ENCODE measurements at regions not wholly inside any gene's neighbourhood (a gene's known extent, or its start where the extent isn't known, plus 50 kb on each side); places are given as distances from the start of the nearest gene placed in this dataset.

DNA sequence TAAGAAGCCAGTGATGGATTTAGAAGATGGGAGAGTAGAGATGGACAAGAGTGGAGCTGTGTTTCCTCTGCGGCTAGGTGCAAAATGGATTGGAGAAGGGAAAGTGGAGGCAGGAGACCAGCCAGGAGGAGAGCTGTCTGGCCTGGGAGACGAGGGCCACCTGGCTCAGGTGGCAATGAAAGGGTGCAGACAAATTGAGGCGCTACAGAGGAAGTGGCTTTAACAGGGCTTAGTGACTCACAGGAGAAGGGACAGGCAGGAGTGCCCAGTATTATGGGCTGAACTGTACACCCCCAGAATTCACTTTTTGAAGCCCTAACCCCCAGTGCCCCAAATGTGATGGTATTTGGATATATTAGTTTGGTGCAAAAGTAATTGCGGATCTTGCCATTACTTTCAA, 65.6 kb upstream of the DUSP5 start:
- no peak overlapping the region for H3K4me3 ChIP-seq (ENCODE audit: low read depth, low read length, poor library complexity, severe bottlenecking)
- intact Hi-C loops (cut with micrococcal nuclease; ENCODE audit: unreplicated experiment): no loop called here
- no peak overlapping the region for H3K27ac ChIP-seq (ENCODE audit: low read depth, low read length, poor library complexity, severe bottlenecking)
- no TSS peak for BruUV-seq (replicated peaks)
- no peaks in the 10 kb centered on the region for H3K9me3 ChIP-seq (ENCODE audit: low read depth, low read length, poor library complexity, severe bottlenecking)
- ChIA-PET POLR2A (ENCODE audit: low non-redundant PET) (no interaction called here), CTCF (no interaction called here)
- H3K27me3 ChIP-seq (replicated peaks; ENCODE audit: insufficient read depth, low read depth, low read length, poor library complexity): no peaks in the 10 kb centered on the region
- TF ChIP-seq, protein P1, sequence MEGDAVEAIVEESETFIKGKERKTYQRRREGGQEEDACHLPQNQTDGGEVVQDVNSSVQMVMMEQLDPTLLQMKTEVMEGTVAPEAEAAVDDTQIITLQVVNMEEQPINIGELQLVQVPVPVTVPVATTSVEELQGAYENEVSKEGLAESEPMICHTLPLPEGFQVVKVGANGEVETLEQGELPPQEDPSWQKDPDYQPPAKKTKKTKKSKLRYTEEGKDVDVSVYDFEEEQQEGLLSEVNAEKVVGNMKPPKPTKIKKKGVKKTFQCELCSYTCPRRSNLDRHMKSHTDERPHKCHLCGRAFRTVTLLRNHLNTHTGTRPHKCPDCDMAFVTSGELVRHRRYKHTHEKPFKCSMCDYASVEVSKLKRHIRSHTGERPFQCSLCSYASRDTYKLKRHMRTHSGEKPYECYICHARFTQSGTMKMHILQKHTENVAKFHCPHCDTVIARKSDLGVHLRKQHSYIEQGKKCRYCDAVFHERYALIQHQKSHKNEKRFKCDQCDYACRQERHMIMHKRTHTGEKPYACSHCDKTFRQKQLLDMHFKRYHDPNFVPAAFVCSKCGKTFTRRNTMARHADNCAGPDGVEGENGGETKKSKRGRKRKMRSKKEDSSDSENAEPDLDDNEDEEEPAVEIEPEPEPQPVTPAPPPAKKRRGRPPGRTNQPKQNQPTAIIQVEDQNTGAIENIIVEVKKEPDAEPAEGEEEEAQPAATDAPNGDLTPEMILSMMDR (conservative IDR thresholded peaks at IDR 0.05; ENCODE audit: low read depth, low read length): no peak
- no peak for TF ChIP-seq EZH2 (IDR thresholded peaks at IDR 0.05; ENCODE audit: borderline replicate concordance, low read depth, low read length, poor library complexity, severe bottlenecking)
- no peaks in the 10 kb centered on the region for H3K36me3 ChIP-seq (ENCODE audit: insufficient read depth, low read length, poor library complexity, severe bottlenecking)
- H3K4me1 ChIP-seq (ENCODE audit: insufficient read depth, low read length, poor library complexity, severe bottlenecking): no peaks in the 10 kb centered on the region
- no peak for DNase-seq (ENCODE audit: low spot score)

DNA sequence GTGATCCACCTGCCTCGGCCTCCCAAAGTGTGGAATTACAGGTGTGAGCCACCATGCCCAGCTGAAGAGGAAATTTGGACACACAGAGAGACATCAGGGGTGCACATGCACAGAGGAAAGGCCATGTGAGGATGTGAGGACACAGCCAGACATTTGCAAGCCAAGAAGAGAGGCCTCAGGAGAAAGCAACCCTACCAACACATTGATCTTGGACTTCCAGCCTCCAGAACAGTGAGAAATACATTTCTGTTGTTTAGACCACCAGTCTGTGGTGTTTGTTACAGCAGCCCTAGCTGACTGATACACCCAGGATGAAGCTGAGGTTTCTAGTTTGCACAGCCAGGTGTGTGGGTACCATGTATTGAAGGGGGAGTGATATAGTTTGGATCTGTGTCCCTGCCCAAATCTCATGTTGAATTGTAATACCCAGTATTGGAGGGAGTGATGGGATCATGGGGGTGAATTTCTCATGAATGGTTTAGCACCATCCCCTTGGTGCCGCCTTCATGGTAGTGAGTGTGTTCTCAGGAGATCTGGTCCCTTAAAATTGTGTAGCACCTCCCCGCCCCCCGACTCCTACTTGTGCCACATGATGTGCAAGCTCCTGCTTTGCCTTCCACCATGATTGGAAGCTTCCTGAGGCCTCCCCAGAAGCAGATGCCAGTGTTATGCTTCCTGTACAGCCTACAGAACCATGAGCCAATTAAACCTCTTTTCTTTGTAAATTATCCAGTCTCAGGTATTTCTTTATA, 64.7 kb upstream of the DUSP5 start:
- BruUV-seq (replicated peaks): no TSS peak
- POLR2A ChIA-PET (ENCODE audit: low non-redundant PET): no interaction called here
- Histone ChIP-seq H3K4me3 (ENCODE audit: low read depth, low read length, poor library complexity, severe bottlenecking) (no peak overlapping the region), H3K27me3 (replicated peaks; ENCODE audit: insufficient read depth, low read depth, low read length, poor library complexity) (no peaks in the 10 kb centered on the region), H3K9me3 (ENCODE audit: low read depth, low read length, poor library complexity, severe bottlenecking) (no peaks in the 10 kb centered on the region), H3K36me3 (ENCODE audit: insufficient read depth, low read length, poor library complexity, severe bottlenecking) (no peaks in the 10 kb centered on the region), H3K27ac (ENCODE audit: low read depth, low read length, poor library complexity, severe bottlenecking) (no peak overlapping the region), H3K4me1 (ENCODE audit: insufficient read depth, low read length, poor library complexity, severe bottlenecking) (no peaks in the 10 kb centered on the region)
- CTCF ChIA-PET: no interaction called here
- TF ChIP-seq, protein P1 (conservative IDR thresholded peaks at IDR 0.05; ENCODE audit: low read depth, low read length): no peak
- TF ChIP-seq EZH2 (IDR thresholded peaks at IDR 0.05; ENCODE audit: borderline replicate concordance, low read depth, low read length, poor library complexity, severe bottlenecking): no peak
- DNase-seq (ENCODE audit: low spot score): no peak
- intact Hi-C loops (cut with micrococcal nuclease; ENCODE audit: unreplicated experiment): no loop called here

DNA sequence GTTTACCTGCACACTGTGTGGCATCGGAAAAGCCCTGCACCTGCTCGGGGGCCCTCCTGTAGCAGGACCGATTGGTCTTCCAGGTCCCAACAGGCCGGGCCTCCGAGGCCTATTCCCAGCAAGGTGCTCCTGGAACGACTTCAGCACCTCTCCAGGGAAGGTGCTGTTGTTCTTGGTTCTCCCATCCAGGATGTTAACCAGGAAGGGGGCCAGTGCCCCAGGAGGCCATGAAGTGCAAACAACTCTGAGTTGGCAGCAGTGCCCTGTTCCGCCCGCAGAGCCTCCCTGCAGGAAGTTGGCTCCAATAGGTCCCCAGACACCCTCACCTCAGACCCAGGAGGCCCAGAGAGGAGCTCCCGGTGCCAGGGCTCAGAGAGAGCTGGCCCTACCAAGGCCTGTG, 64.0 kb upstream of the DUSP5 start:
- DNase-seq (ENCODE audit: low spot score): no peak
- CTCF ChIA-PET: no interaction called here
- intact Hi-C loops (cut with micrococcal nuclease; ENCODE audit: unreplicated experiment): no loop called here

More for the DNA sequence above, 64.0 kb upstream of the DUSP5 start:
- TF ChIP-seq EZH2 (IDR thresholded peaks at IDR 0.05; ENCODE audit: borderline replicate concordance, low read depth, low read length, poor library complexity, severe bottlenecking): no peak
- TF ChIP-seq, protein P1 (conservative IDR thresholded peaks at IDR 0.05; ENCODE audit: low read depth, low read length): no peak
- no TSS peak for BruUV-seq (replicated peaks)
- Histone ChIP-seq H3K9me3 (ENCODE audit: low read depth, low read length, poor library complexity, severe bottlenecking) (no peaks in the 10 kb centered on the region), H3K4me3 (ENCODE audit: low read depth, low read length, poor library complexity, severe bottlenecking) (no peak overlapping the region), H3K27me3 (replicated peaks; ENCODE audit: insufficient read depth, low read depth, low read length, poor library complexity) (no peaks in the 10 kb centered on the region), H3K27ac (ENCODE audit: low read depth, low read length, poor library complexity, severe bottlenecking) (no peak overlapping the region), H3K4me1 (ENCODE audit: insufficient read depth, low read length, poor library complexity, severe bottlenecking) (no peaks in the 10 kb centered on the region), H3K36me3 (ENCODE audit: insufficient read depth, low read length, poor library complexity, severe bottlenecking) (no peaks in the 10 kb centered on the region)
- POLR2A ChIA-PET (ENCODE audit: low non-redundant PET): no interaction called here

Measured in A673 (cell line).